BLaER1 treated with 17β-estradiol and CSF1 and Interleukin-3, amounts not matched to agents 10 nM and 100 nM (cell line): ENCODE measurements at regions not wholly inside any gene's neighbourhood (a gene's known extent, or its start where the extent isn't known, plus 50 kb on each side); places are given as distances from the start of the nearest gene placed in this dataset.
A peak's percentile ranks its signal among the peaks of the same experiment; 100 is the strongest.

ENCODE experiments used
- H3K27ac ChIP-seq, 11 experiments: shearing (Covaris generic); formaldehyde crosslinking; 2 replicates each; pipeline ENCODE4 v1.8.1; 2022
- H3K27me3 ChIP-seq, 11 experiments: shearing (Covaris generic); formaldehyde crosslinking; 2 replicates each; pipeline ENCODE4 v1.8.1; 2022
- H3K36me3 ChIP-seq, 11 experiments: shearing (Covaris generic); formaldehyde crosslinking; 2 replicates each; pipeline ENCODE4 v1.8.1; 2022
- H3K4me1 ChIP-seq, 10 experiments: shearing (Covaris generic); formaldehyde crosslinking; 2 replicates each; pipeline ENCODE4 v1.8.1; 2022
- H3K4me2 ChIP-seq, 11 experiments: shearing (Covaris generic); formaldehyde crosslinking; 2 replicates each; pipeline ENCODE4 v1.8.1; 2022
- H3K4me3 ChIP-seq, 10 experiments: shearing (Covaris generic); formaldehyde crosslinking; 2 replicates each; pipeline ENCODE4 v1.8.1; 2022
- H3K9ac ChIP-seq, 11 experiments: shearing (Covaris generic); formaldehyde crosslinking; 2 replicates each; pipeline ENCODE4 v1.8.1; 2022
- H3K9me3 ChIP-seq, 11 experiments: shearing (Covaris generic); formaldehyde crosslinking; replicated peaks in 1 of 11; 2 replicates each; pipeline ENCODE4 v1.8.1; 2022
- H4K20me1 ChIP-seq, 11 experiments: shearing (Covaris generic); formaldehyde crosslinking; 2 replicates each; pipeline ENCODE4 v1.8.1; 2022
- Cebpa-rat ChIP-seq, 11 experiments: shearing (Covaris generic); IDR thresholded peaks; 2 replicates each; pipeline ENCODE4 v1.8.1; 2022

DNA sequence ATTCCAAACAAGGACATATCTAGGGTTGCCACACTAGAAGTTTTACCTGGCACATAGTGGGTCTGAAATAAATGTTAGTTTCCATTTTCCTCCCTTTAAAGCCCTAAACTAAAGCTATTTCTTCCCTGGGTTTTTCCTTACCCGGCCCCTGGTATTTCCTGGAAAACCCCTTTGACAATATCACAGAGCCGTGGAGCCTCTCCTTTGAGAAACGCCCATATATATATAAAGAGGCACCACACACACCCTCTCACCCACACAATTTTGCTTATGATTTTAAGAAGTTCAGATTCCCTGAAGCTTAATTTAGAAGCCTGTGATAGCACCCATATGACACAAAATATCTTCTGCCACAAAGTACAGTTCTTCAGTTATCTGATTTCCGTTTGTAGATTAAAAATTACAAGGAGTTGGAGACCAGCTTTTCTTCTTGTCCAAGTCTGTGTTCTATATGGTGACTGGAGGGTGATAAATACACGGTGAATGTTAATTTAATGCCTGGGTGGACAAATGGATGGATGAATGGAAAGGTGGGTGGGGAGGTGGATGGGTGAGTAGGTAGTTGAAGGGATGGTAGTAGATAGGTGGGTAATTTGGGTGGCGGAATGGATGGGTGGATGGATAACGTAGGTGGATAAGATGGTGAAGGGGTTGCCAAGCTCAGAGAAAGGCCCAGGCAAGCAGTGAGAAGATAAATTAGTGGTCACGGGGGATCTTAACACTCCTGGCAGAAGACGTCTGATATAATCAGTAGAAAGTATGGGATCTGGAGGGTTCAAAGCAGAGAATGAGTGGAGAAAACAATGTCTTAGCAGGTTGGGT, 154.4 kb upstream of the FGGY start:
- H3K27me3 ChIP-seq: peaks cover 15 to 20% (median 19%) of the 10 kb centered on the region in 11 experiments
- H3K9me3 ChIP-seq: no peaks in the 10 kb centered on the region
- peaks cover 39 to 82% (median 55%) of the 10 kb centered on the region in 10 experiments for H3K4me1 ChIP-seq
- no peak overlapping the region for H3K9ac ChIP-seq
- no peak overlapping the region for H3K4me3 ChIP-seq
- no peak for TF ChIP-seq Cebpa-rat (IDR thresholded peaks at IDR 0.05)
- H3K27ac ChIP-seq: 0 out of 22 replicates have a peak overlapping the region, but pooled peaks of 1 of the 11 experiments have one; percentile 28
- no peaks in the 10 kb centered on the region for H4K20me1 ChIP-seq
- H3K36me3 ChIP-seq: no peaks in the 10 kb centered on the region
- peak overlapping the region in 7 of 11 experiments; percentile 8 to 81 (median 63); a peak in 13 of 22 replicates for H3K4me2 ChIP-seq

DNA sequence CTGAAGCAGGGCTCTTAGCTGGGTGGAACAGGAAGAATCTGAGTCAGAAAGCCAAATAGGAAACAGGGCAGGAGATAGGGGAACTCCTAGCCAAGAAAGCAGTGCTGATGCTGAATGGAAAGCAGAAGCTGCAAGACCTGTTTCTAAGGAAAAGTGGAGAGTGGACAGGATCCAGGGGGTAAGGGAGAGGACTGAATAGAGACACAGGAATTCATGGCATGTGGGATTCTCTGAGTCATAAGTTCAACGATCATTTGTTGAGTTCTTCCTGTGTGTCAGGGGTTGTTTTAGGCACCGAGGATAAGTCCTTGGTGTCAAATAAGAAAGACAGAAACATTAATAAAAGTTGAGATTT, 153.8 kb upstream of the FGGY start:
- H3K4me2 ChIP-seq: peak overlapping the region in 8 of 11 experiments; percentile 1 to 81 (median 58); a peak in 13 of 22 replicates

DNA sequence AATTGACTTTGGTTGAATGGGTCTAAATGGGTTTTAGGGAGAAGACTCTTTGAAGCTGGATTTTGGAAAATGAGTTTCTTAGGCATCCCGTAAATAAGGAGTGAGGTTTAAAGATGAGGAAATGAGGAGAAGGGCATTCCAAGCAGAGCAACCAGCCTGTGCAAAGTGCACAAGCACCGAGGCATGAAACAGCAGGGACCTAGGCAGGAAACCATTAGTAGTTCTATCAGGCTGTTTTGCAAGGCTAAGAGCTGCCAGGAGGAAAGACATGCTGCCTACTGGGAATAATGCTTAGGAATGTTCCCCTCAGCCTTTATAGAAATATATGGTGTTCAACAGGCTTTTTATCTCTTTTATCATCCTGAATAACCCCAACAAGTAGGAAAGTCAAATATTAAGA, 153.1 kb upstream of the FGGY start:
- no peaks in the 10 kb centered on the region for H3K9me3 ChIP-seq
- peaks cover 20 to 30% (median 28%) of the 10 kb centered on the region in 11 experiments for H3K27me3 ChIP-seq
- H3K4me3 ChIP-seq: no peak overlapping the region
- H3K36me3 ChIP-seq: no peaks in the 10 kb centered on the region
- peaks cover 26 to 69% (median 42%) of the 10 kb centered on the region in 10 experiments for H3K4me1 ChIP-seq
- H3K9ac ChIP-seq: no peak overlapping the region
- peak overlapping the region; percentile 1 to 81 (median 36); a peak in 17 of 22 replicates for H3K4me2 ChIP-seq
- no peak overlapping the region for H3K27ac ChIP-seq
- H4K20me1 ChIP-seq: no peaks in the 10 kb centered on the region
- no peak for TF ChIP-seq Cebpa-rat (IDR thresholded peaks at IDR 0.05)

More for the DNA sequence above, 153.8 kb upstream of the FGGY start:
- 0 out of 22 replicates have a peak overlapping the region, but pooled peaks of 1 of the 11 experiments have one; percentile 28 for H3K27ac ChIP-seq
- no peak for TF ChIP-seq Cebpa-rat (IDR thresholded peaks at IDR 0.05)
- peaks cover 20 to 26% (median 25%) of the 10 kb centered on the region in 11 experiments for H3K27me3 ChIP-seq
- no peak overlapping the region for H3K9ac ChIP-seq
- no peaks in the 10 kb centered on the region for H3K9me3 ChIP-seq
- H3K4me1 ChIP-seq: peaks cover 33 to 76% (median 49%) of the 10 kb centered on the region in 10 experiments
- no peak overlapping the region for H3K4me3 ChIP-seq
- no peaks in the 10 kb centered on the region for H4K20me1 ChIP-seq
- H3K36me3 ChIP-seq: no peaks in the 10 kb centered on the region

DNA sequence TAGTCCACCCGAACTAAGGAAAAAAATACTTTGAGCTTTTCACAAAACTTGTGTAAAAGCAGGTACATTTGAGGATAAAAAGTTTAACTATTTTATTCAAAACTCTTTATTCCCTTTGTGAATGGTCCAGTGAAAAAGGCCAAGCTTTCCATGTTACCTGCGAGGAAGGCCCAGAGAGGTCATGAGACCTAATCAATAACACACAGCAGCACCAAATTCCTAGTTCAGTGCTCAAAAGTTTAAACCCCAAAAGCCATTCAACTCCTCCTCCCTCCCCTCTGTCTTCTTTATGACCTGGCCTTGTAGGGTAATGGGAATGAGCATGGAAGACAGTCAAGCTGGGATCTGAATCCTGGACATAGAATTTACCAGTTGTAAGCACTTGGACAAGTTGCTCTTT, 151.9 kb upstream of the FGGY start:
- Histone ChIP-seq H3K27me3 (peaks cover 20 to 30% (median 28%) of the 10 kb centered on the region in 11 experiments), H3K4me1 (peaks cover 16 to 64% (median 36%) of the 10 kb centered on the region in 10 experiments), H4K20me1 (no peaks in the 10 kb centered on the region), H3K27ac (no peak overlapping the region), H3K9me3 (no peaks in the 10 kb centered on the region), H3K4me2 (no peak overlapping the region), H3K4me3 (no peak overlapping the region), H3K36me3 (no peaks in the 10 kb centered on the region), H3K9ac (no peak overlapping the region)
- no peak for TF ChIP-seq Cebpa-rat (IDR thresholded peaks at IDR 0.05)

DNA sequence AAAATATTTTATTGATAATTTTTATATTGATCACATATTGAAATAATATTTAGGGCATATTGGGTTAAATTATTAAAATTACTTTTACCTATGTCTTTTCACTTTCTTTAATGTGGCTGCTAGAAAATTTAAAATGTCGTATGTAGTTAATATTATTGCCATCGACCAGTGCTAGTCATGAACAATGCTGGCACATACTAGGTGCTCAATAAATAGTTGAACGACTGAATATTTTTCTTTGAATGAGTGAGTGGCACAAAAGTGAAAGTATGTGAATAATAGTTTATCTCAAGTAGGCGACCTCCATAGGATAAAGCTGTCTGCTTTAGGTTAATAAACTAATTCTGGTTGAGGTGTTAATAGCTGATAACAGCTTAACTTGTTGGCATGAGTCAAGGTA, 150.8 kb upstream of the FGGY start:
- Histone ChIP-seq H3K27ac (no peak overlapping the region), H3K4me3 (peak overlapping the region in 5 of 10 experiments; percentile 48 to 66 (median 59); a peak in 7 of 20 replicates), H3K27me3 (peaks cover 20 to 30% (median 28%) of the 10 kb centered on the region in 11 experiments), H3K9ac (no peak overlapping the region), H3K4me2 (peak overlapping the region in 10 of 11 experiments; percentile 75 to 99 (median 94); a peak in 19 of 22 replicates), H3K4me1 (peaks cover 24 to 64% (median 46%) of the 10 kb centered on the region in 10 experiments), H4K20me1 (no peaks in the 10 kb centered on the region), H3K9me3 (no peaks in the 10 kb centered on the region), H3K36me3 (no peaks in the 10 kb centered on the region)
- no peak for TF ChIP-seq Cebpa-rat (IDR thresholded peaks at IDR 0.05)

DNA sequence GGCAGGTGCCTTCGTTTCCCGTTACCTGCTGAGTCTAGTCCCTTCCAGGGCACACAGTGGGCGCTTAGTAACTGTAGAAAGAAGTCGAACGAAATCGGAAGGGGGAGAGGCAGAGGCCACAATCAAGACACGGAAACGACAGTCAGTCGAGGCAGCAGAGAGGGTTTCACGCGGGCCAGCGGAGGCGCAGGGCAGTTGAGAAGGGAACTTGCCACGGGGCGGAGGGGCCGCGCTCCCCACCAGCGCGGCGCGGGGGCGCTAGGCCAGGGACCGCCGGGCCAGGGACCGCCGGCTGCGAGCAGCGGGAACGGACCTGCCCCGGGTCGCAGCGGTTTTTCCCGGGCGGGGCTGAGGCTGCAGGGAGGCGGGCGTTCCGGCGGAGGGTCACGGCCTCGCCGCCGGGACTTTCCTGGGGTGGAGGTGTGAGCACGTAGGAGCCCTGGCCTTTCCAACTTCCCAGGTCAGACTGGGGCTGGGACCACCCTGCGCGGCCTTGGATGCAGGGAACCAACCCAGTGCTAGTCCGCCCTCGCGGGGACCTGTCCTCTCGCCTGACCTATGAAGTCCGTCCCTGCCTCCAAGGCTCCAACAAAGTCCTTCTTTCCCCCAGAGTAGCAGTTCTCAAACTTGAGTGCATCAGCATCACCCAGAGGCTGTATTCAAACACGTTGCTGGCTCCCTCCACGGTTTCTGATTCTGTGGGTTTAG, 150.1 kb upstream of the FGGY start:
- no peak for TF ChIP-seq Cebpa-rat (IDR thresholded peaks at IDR 0.05)
- H3K36me3 ChIP-seq: no peaks in the 10 kb centered on the region
- H3K4me2 ChIP-seq: peak overlapping the region; percentile 75 to 99 (median 94)
- peak overlapping the region; percentile 48 to 66 (median 58) for H3K4me3 ChIP-seq
- H4K20me1 ChIP-seq: no peaks in the 10 kb centered on the region
- H3K4me1 ChIP-seq: peaks cover 29 to 64% (median 54%) of the 10 kb centered on the region in 10 experiments
- peak overlapping the region; percentile 24 to 82 (median 67) for H3K9ac ChIP-seq
- peaks cover 20 to 30% (median 28%) of the 10 kb centered on the region in 11 experiments for H3K27me3 ChIP-seq
- peak overlapping the region in 8 of 11 experiments; percentile 9 to 65 (median 48); a peak in 14 of 22 replicates for H3K27ac ChIP-seq
- no peaks in the 10 kb centered on the region for H3K9me3 ChIP-seq

DNA sequence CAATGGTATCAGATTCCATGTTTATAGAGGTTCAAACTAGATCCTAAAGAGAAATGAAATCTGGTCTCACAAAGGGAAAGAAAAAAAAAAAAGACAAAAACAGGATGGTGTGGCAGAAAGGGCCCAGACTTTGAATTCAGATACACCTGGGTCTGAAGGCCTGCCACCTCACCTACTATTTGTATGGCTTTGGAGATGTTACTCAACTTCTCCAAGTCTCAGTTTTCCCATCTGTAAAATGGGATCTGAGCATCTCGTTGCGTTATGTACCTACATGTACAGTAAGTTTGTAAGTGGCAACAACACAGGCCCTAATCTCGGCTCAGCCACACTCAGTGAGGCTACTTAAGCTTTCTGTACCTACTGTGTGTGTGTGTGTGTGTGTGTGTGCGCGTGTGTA, 147.5 kb upstream of the FGGY start:
- Histone ChIP-seq H3K27ac (no peak overlapping the region), H3K4me1 (peaks cover 24 to 42% (median 34%) of the 10 kb centered on the region in 10 experiments), H3K4me2 (peak overlapping the region in 7 of 11 experiments; percentile 23 to 84 (median 73); a peak in 11 of 22 replicates), H3K9ac (no peak overlapping the region), H3K27me3 (peaks cover 20 to 30% (median 28%) of the 10 kb centered on the region in 11 experiments), H4K20me1 (no peaks in the 10 kb centered on the region), H3K4me3 (no peak overlapping the region), H3K9me3 (no peaks in the 10 kb centered on the region), H3K36me3 (no peaks in the 10 kb centered on the region)
- TF ChIP-seq Cebpa-rat (IDR thresholded peaks at IDR 0.05): no peak

DNA sequence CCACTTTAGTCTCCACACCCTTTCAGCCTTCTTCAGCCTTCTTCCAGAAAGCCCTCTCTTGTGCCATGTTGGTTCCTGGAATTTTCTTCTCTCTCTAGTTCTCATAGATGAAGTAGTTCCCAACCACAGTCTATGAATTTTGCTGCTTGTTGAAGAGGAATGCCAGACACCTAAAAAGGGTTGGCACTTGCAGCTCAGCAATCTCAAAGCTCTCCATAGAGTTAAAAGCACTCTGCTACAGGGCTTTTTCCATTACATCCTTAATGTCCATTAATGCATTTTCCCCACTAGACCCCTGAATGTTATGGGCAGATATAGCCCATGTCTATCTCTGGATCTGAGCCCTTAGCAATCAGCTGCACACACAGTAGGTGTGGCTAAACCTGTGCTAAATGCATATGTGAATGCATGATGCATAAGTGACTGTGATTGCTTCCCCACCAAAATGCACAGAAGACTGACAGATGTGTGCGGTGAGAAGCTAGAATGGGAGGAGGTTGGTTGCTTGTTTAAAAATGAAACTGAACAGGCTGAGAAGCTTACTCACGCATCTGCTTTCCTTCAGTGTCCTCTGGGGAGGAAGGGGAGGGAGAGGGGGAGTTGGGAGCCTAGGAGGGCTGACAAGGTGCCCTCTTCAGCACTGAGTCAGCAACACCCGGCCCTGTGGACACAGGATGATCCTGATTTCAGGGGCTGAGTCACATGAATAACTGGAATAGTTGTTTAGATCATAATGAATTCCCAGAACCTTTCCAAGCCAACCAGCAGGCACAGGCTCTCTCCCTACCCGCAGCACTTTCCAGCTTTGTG, 146.1 kb upstream of the FGGY start:
- H3K36me3 ChIP-seq: no peaks in the 10 kb centered on the region
- H3K9ac ChIP-seq: peak overlapping the region in 2 of 11 experiments; percentile 22 to 42; a peak in 3 of 22 replicates
- no peak for TF ChIP-seq Cebpa-rat (IDR thresholded peaks at IDR 0.05)
- H3K4me1 ChIP-seq: peaks cover 24 to 42% (median 34%) of the 10 kb centered on the region in 10 experiments
- H3K27me3 ChIP-seq: peaks cover 20 to 27% (median 26%) of the 10 kb centered on the region in 11 experiments
- H3K4me2 ChIP-seq: peak overlapping the region; percentile 62 to 84 (median 73)
- no peaks in the 10 kb centered on the region for H4K20me1 ChIP-seq
- H3K27ac ChIP-seq: peak overlapping the region in 7 of 11 experiments; percentile 8 to 47 (median 27); a peak in 8 of 22 replicates
- H3K4me3 ChIP-seq: no peak overlapping the region
- no peaks in the 10 kb centered on the region for H3K9me3 ChIP-seq
